Neural progenitor cell (in vitro differentiated cells): ENCODE measurements at regions not wholly inside any gene's neighbourhood (a gene's known extent, or its start where the extent isn't known, plus 50 kb on each side); places are given as distances from the start of the nearest gene placed in this dataset.

ENCODE experiments used
- DNase-seq: peaks from one replicate; pipeline ENCODE4 v3.0.0-alpha.2; 2016; ENCODE audit warnings: low spot score
- H2AFZ ChIP-seq: fragments of 200-600 bp; sonication (generic); replicated peaks from 2 replicates; pipeline ENCODE4 v1.6.1; 2016; ENCODE audit warnings: antibody characterized with exemption
- H3F3A ChIP-seq: fragments of 200-600 bp; sonication (generic); 2 replicates; pipeline ENCODE4 v1.6.1; 2016; ENCODE audit warnings: antibody characterized with exemption, low read depth
- H3K27ac ChIP-seq: fragments of 200-600 bp; sonication (generic); 2 replicates; pipeline ENCODE4 v1.5.1; 2016; ENCODE audit warnings: mild to moderate bottlenecking
- H3K27me3 ChIP-seq: fragments of 200-600 bp; sonication (generic); 2 replicates; pipeline ENCODE4 v1.6.1; 2016; ENCODE audit warnings: mild to moderate bottlenecking, moderate library complexity
- H3K36me3 ChIP-seq: fragments of 200-600 bp; sonication (generic); 2 replicates; pipeline ENCODE4 v1.5.1; 2016
- H3K4me1 ChIP-seq: fragments of 200-600 bp; sonication (generic); 2 replicates; pipeline ENCODE4 v1.6.1; 2016; ENCODE audit warnings: mixed run types
- H3K4me2 ChIP-seq: fragments of 200-600 bp; sonication (generic); 2 replicates; pipeline ENCODE4 v1.6.1; 2016
- H3K4me3 ChIP-seq: fragments of 200-600 bp; sonication (generic); 2 replicates; pipeline ENCODE4 v1.5.1; 2016
- H3K79me2 ChIP-seq: fragments of 200-600 bp; sonication (generic); 2 replicates; pipeline ENCODE4 v1.6.1; 2016; ENCODE audit warnings: low read depth
- H3K9ac ChIP-seq: fragments of 200-600 bp; sonication (generic); 2 replicates; pipeline ENCODE4 v1.6.1; 2016
- H3K9me3 ChIP-seq: fragments of 200-600 bp; sonication (generic); 2 replicates; pipeline ENCODE4 v1.5.1; 2016; ENCODE audit warnings: low read depth
- H4K20me1 ChIP-seq: fragments of 200-600 bp; sonication (generic); 2 replicates; pipeline ENCODE4 v1.6.1; 2016; ENCODE audit warnings: low read depth
- H3K27ac Mint-ChIP-seq: 3 replicates; pipeline ENCODE4 v1.8.0; 2021; ENCODE audit warnings: mixed read lengths
- H3K27me3 Mint-ChIP-seq: 2 replicates; pipeline ENCODE4 v1.8.0; 2022; ENCODE audit warnings: low read depth, mild to moderate bottlenecking, inconsistent platforms, moderate library complexity, mixed read lengths; ENCODE audit not compliant: insufficient read depth
- H3K36me3 Mint-ChIP-seq: 3 replicates; pipeline ENCODE4 v1.8.0; 2021; ENCODE audit warnings: mixed read lengths
- H3K4me1 Mint-ChIP-seq: 3 replicates; pipeline ENCODE4 v1.8.0; 2021; ENCODE audit warnings: mixed read lengths
- H3K4me3 Mint-ChIP-seq: 3 replicates; pipeline ENCODE4 v1.8.0; 2021; ENCODE audit warnings: mild to moderate bottlenecking, moderate library complexity, mixed read lengths
- H3K9me3 Mint-ChIP-seq: 3 replicates; pipeline ENCODE4 v1.8.0; 2020; ENCODE audit warnings: mixed read lengths
- EZH2 ChIP-seq: fragments of 200-600 bp; sonication (generic); IDR thresholded peaks from 2 replicates; pipeline ENCODE4 v1.6.1; 2017; ENCODE audit warnings: antibody characterized with exemption, mild to moderate bottlenecking, moderate library complexity
- EZH2phosphoT487 ChIP-seq: fragments of 200-600 bp; sonication (generic); IDR thresholded peaks from 2 replicates; pipeline ENCODE4 v1.6.1; 2017; ENCODE audit warnings: antibody characterized with exemption
- TF ChIP-seq, protein P1 (sequence below): fragments of 200-600 bp; sonication (generic); IDR thresholded peaks from 2 replicates; pipeline ENCODE4 v1.5.1; 2017; ENCODE audit warnings: antibody characterized with exemption, mild to moderate bottlenecking

GRCh38 chr13:62710787-62711186 is 1295.1 kb upstream of the PCDH20 start:
- no peak overlapping the region for H3K4me3 ChIP-seq
- H3K9me3 ChIP-seq, result no peaks in the 10 kb centered on the region
- Mint-ChIP-seq H3K9me3 (peaks cover 3% of the 10 kb centered on the region), H3K27ac (no peak overlapping the region), H3K4me1 (peaks cover 9% of the 10 kb centered on the region), H3K27me3 (peaks cover 2% of the 10 kb centered on the region), H3K36me3 (no peaks in the 10 kb centered on the region), H3K4me3 (no peak overlapping the region)
- TF ChIP-seq, protein P1, sequence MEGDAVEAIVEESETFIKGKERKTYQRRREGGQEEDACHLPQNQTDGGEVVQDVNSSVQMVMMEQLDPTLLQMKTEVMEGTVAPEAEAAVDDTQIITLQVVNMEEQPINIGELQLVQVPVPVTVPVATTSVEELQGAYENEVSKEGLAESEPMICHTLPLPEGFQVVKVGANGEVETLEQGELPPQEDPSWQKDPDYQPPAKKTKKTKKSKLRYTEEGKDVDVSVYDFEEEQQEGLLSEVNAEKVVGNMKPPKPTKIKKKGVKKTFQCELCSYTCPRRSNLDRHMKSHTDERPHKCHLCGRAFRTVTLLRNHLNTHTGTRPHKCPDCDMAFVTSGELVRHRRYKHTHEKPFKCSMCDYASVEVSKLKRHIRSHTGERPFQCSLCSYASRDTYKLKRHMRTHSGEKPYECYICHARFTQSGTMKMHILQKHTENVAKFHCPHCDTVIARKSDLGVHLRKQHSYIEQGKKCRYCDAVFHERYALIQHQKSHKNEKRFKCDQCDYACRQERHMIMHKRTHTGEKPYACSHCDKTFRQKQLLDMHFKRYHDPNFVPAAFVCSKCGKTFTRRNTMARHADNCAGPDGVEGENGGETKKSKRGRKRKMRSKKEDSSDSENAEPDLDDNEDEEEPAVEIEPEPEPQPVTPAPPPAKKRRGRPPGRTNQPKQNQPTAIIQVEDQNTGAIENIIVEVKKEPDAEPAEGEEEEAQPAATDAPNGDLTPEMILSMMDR, result no peak
- TF ChIP-seq EZH2phosphoT487 (no peak), EZH2 (no peak)
- H3F3A ChIP-seq, result no peaks in the 10 kb centered on the region
- no peak overlapping the region for H3K27ac ChIP-seq
- no peaks in the 10 kb centered on the region for H3K36me3 ChIP-seq
- H2AFZ ChIP-seq, result no peak overlapping the region
- H3K79me2 ChIP-seq, result no peaks in the 10 kb centered on the region
- H3K4me1 ChIP-seq, result peaks cover 12% of the 10 kb centered on the region
- no peak overlapping the region for H3K9ac ChIP-seq
- DNase-seq, result no peak
- no peaks in the 10 kb centered on the region for H4K20me1 ChIP-seq
- H3K4me2 ChIP-seq, result no peak overlapping the region
- H3K27me3 ChIP-seq, result no peaks in the 10 kb centered on the region

GRCh38 chr13:62706048-62706447 is 1290.4 kb upstream of the PCDH20 start:
- Mint-ChIP-seq H3K36me3 (no peaks in the 10 kb centered on the region), H3K27ac (no peak overlapping the region), H3K9me3 (no peaks in the 10 kb centered on the region), H3K4me1 (peaks cover 4% of the 10 kb centered on the region), H3K4me3 (no peak overlapping the region), H3K27me3 (no peaks in the 10 kb centered on the region)
- Histone ChIP-seq H3F3A (no peaks in the 10 kb centered on the region), H3K79me2 (no peaks in the 10 kb centered on the region), H3K4me3 (no peak overlapping the region), H3K9ac (no peak overlapping the region), H3K27me3 (no peaks in the 10 kb centered on the region), H3K27ac (no peak overlapping the region), H3K36me3 (no peaks in the 10 kb centered on the region), H2AFZ (no peak overlapping the region), H3K4me2 (no peak overlapping the region), H4K20me1 (no peaks in the 10 kb centered on the region), H3K9me3 (no peaks in the 10 kb centered on the region), H3K4me1 (no peaks in the 10 kb centered on the region)
- TF ChIP-seq EZH2phosphoT487, result no peak
- TF ChIP-seq, protein P1, result no peak
- no peak for TF ChIP-seq EZH2
- no peak for DNase-seq

GRCh38 chr13:62704875-62705274 is 1289.2 kb upstream of the PCDH20 start:
- H2AFZ ChIP-seq, result peak overlapping the region; percentile 23
- Mint-ChIP-seq H3K27me3 (no peaks in the 10 kb centered on the region), H3K27ac (no peak overlapping the region)

More at GRCh38 chr13:62704875-62705274, 1289.2 kb upstream of the PCDH20 start:
- no peaks in the 10 kb centered on the region for H3F3A ChIP-seq
- H3K36me3 ChIP-seq, result no peaks in the 10 kb centered on the region
- Mint-ChIP-seq H3K4me1 (peaks cover 4% of the 10 kb centered on the region), H3K9me3 (no peaks in the 10 kb centered on the region), H3K36me3 (no peaks in the 10 kb centered on the region), H3K4me3 (no peak overlapping the region)
- TF ChIP-seq, protein P1, result no peak
- TF ChIP-seq EZH2phosphoT487, result no peak
- TF ChIP-seq EZH2, result no peak
- no peaks in the 10 kb centered on the region for H4K20me1 ChIP-seq
- H3K4me3 ChIP-seq, result no peak overlapping the region
- no peaks in the 10 kb centered on the region for H3K79me2 ChIP-seq
- no peak overlapping the region for H3K4me2 ChIP-seq
- no peaks in the 10 kb centered on the region for H3K9me3 ChIP-seq
- H3K27ac ChIP-seq, result no peak overlapping the region
- no peak overlapping the region for H3K9ac ChIP-seq
- no peaks in the 10 kb centered on the region for H3K27me3 ChIP-seq
- H3K4me1 ChIP-seq, result no peaks in the 10 kb centered on the region
- no peak for DNase-seq
